ENCODE measurements at regions not wholly inside any gene's neighbourhood (a gene's known extent, or its start where the extent isn't known, plus 50 kb on each side); places are given as distances from the start of the nearest gene placed in this dataset.
"Not testable (repeated sequence)": the region's sequence is repeated elsewhere in the genome, so short reads cannot be mapped to it uniquely, and the experiment has no call there.

- no peak for DNase-seq
Measured at GRCh38 chr3:171548917-171549316, 88.7 kb upstream of the TNIK start.

- no peak for DNase-seq
Measured at GRCh38 chr3:171543759-171544300, 83.6 kb upstream of the TNIK start.

DNA sequence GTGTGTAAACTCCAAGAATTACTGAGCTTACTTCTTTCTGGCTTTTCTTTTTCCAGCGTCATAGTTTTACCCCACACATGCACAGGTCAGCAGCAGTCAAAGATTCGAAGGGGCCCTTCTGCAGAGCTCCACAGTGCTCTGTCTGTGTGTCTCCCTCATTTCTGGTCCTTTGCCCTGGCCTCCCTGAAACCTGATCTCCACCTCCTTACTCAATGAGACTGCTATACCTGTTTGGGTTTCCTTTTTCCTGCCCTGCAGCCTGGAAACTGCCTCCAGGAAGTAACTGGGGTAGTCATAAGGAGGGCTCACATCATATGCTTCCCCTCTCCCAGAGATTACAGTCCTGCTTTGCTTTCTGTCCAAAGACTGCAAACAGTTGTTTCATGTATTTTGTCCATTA lies 82.8 kb upstream of the TNIK start:
- peak; percentile 18 for DNase-seq

- DNase-seq, result no peak
Measured at GRCh38 chr3:171541647-171542046, 81.4 kb upstream of the TNIK start.

DNA sequence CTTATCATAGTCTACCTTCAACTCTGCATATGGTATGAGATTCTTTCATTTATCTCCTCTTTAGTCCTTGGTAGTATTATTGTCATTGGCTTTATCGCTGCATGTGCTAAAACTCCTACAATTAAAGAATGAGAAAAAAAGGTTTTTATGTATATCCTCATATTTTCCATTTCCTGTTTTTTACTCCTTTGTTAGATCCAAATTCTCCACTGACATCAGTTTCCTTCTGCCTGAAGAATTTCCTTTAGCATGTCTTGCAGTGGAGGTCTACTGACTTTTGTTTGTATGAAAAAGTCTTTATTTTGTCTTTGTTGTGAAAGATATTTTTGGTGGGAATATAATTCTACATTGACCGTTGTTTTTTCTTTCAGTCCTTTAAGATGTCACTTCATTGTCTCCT lies 81.0 kb upstream of the TNIK start:
- no peak for DNase-seq

GRCh38 chr3:171535799-171536198 lies 75.6 kb upstream of the TNIK start:
- DNase-seq, result no peak

- DNase-seq, result no peak
Measured at GRCh38 chr3:171535133-171535532, 74.9 kb upstream of the TNIK start.

DNA sequence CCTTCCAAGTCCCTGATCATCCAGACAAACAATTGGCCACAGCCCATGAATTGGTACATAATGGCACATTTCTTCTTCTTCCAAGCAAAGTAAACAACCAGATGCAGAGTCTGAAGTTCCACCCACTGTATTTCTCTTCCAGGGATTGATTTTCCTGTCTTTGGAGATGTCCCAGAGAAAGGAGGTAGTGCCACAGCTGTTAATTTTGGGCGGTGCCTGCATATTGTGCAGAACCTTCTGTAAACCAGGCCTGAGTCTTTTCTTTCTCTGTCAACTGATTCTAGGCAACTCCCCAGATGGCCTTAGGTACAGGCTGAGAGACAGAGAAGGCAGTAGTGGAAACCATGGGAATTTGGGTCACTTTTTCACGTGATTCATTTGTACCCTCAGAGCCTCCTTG lies 73.5 kb upstream of the TNIK start:
- DNase-seq, result no peak

- no peak for DNase-seq
Measured at GRCh38 chr3:171532294-171532693, 72.1 kb upstream of the TNIK start.

- DNase-seq, result no peak
Measured at GRCh38 chr3:171531716-171532115, 71.5 kb upstream of the TNIK start.

GRCh38 chr3:171528102-171528501 lies 67.9 kb upstream of the TNIK start:
- DNase-seq, result no peak

- no peak for DNase-seq
Measured at GRCh38 chr3:171526869-171527268, 66.7 kb upstream of the TNIK start.

DNA sequence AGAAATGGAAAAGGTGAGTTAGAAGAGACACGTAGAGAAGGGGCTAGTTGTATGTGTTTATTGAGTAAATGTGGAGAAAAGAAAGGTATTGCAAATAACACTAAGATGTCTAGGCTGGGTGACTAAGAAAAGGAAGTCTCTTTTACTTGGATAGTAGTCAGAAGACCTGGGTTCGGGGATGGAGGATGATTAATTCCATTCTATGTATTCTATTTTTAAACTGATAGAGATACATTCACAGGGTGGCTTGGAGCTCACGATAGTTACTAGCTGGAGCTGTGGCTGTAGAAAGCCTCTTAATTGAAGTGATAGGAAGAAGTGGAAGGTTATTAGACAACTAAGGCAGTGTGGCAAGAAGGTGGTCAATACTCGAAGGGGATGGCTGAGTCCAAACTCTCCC lies 65.9 kb upstream of the TNIK start:
- no peak for DNase-seq

GRCh38 chr3:171525437-171525836 lies 65.2 kb upstream of the TNIK start:
- no peak for DNase-seq

- DNase-seq, result no peak
Measured at GRCh38 chr3:171524921-171525310, 64.7 kb upstream of the TNIK start.

DNA sequence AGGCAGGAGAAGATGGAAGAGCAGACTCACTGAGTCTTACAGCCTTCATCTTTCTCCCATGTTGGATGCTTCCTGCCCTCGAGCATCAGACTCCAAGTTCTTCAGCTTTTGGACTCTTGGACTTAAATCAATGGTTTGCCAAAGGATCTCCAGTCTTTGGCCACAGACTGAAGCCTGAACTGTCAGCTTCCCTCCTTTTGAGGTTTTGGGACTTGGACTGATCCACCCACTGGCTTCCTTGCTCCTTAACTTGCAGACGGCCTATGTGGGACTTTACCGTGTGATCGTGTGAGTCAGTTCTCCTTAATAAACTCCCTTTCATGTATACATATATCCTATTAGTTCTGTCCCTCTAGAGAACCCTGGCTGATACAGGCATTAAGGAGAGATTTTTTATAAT lies 62.4 kb upstream of the TNIK start:
- DNase-seq, result no peak

DNA sequence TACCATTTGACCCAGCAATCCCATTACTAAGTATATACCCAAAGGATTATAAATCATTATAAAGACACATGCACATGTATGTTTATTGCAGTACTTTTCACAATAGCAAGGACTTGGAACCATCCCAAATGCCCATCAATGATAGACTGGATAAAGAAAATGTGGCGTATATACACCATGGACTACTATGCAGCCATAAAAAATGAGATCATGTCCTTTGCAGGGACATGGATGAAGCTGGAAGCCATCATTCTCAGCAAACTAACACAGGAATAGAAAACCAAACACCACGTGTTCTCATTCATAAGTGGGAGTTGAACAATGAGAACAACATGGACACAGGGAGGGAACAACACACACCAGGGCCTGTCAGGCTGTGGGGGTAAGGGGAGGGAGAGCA lies 59.2 kb upstream of the TNIK start:
- DNase-seq, result not testable (repeated sequence)

DNA sequence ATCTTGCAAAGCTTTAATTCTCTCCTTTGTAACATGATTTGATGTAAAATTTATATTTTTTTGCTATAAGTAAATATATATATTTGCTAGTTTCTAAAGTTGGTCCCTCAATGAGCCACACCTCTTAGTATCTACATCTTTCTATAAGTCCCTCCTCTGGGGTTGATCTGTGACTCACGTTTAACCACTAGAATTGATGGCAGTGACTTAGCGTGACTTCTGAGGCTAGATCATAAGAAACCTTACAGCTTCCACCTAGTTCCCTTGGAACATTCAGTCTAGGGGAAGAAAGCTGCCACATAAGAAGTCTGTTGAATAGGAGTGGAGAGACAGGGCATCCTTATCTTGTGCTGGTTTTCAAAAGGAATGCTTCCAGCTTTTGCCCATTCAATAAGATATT lies 56.6 kb upstream of the TNIK start:
- DNase-seq, result no peak

DNA sequence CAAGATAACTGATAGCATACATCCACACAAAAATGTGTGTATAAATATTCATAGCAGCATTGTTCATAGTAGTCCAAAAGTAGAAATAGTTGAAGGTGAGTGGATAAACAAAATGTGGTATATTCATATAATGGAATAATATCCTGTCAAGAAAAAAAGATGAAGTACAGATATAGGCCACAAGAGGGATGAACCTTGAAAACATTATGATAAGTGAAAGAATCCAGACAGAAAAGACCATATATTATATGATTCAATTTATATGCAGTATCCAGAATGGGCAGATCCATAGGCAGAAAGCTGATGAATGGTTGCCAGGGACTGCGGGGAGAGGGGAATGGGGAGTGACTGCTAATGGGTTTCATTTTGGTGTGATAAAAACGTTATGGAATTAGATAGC lies 54.3 kb upstream of the TNIK start:
- DNase-seq, result no peak

DNA sequence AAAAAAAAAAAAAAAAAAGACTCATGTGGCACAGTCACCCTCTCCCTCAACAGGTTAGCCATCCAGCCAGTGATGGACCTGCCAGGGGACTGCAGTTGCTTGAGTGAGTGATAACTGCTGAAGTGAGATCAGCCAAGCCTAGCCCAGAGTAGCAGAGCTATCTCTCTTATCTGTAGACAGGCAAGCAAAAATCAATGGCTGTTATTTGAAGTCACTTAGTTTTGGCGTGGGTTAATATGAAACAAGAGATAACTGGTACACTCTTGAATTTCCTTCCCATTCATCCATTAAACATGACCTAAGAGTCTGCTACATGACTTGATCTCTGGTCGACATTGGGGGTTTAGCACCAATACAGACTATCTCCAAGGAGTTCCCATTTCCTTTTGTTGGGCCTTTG lies 51.2 kb upstream of the TNIK start:
- no peak for DNase-seq
